GM12878 (cell line): ENCODE measurements at regions not wholly inside any gene's neighbourhood (a gene's known extent, or its start where the extent isn't known, plus 50 kb on each side); places are given as distances from the start of the nearest gene placed in this dataset.

ENCODE experiments used
- ATAC-seq: fragments of 200-7000 bp; cut with Tn5 transposase; 3 replicates; pipeline ENCODE4 v1.9.1; 2020; ENCODE audit warnings: mild to moderate bottlenecking, moderate library complexity
- BruUV-seq: library from RNA; stranded (reverse); fragments of 400-500 nt; replicated peaks from 2 replicates; lab custom pipeline; 2021; lab: Mats Ljungman, UMichigan
- CTCF ChIA-PET: fragments of 300-600 bp; sonication (Branson Sonifier 250); formaldehyde crosslinking; extraction: SDS; loops from one replicate; lab custom pipeline; 2021; ENCODE audit warnings: inconsistent platforms; lab: Yijun Ruan, JAX
- POLR2A ChIA-PET: fragments of 350-600 bp; formaldehyde crosslinking; extraction: SDS; loops from one replicate; lab custom pipeline; 2021; ENCODE audit warnings: inconsistent platforms; lab: Charles Lee
- RAD21 ChIA-PET: fragments of 300-600 bp; sonication (Branson Sonifier 250); formaldehyde crosslinking; loops from one replicate; lab custom pipeline; 2023; ENCODE audit warnings: antibody characterized with exemption; ENCODE audit not compliant: unreplicated experiment; lab: Charles Lee
- SMC1A ChIA-PET: fragments of 300-600 bp; sonication (Branson Sonifier 250); formaldehyde crosslinking; loops from one replicate; lab custom pipeline; 2023; ENCODE audit not compliant: unreplicated experiment, uncharacterized antibody; lab: Charles Lee
- DNase-seq: peaks from one replicate; pipeline ENCODE4 v3.0.0-alpha.2; 2011; ENCODE audit warnings: low read depth, low spot score
- FAIRE-seq: peaks from 3 replicates; lab custom pipeline; 2011; peaks lifted over from hg19 to GRCh38; lab: Jason Lieb, UNC
- H2AFZ ChIP-seq: 2 replicates; pipeline ENCODE4 v1.6.0; 2011; ENCODE audit warnings: low read depth, low read length, control low read depth; ENCODE audit not compliant: control insufficient read depth
- H3K27ac ChIP-seq: 2 replicates; pipeline ENCODE4 v1.5.1; 2011; ENCODE audit warnings: control low read depth; ENCODE audit not compliant: control insufficient read depth, insufficient read depth
- H3K27me3 ChIP-seq, 2 experiments: replicated peaks in 1 of 2; 2 replicates each; pipeline versions ENCODE4 v1.6.0 to v1.6.1; 2011; ENCODE audit warnings: low read length in 1 of 2; ENCODE audit not compliant: control insufficient read depth in 2 of 2, insufficient read depth in 2 of 2
- H3K36me3 ChIP-seq, 2 experiments: 2 replicates each; pipeline ENCODE4 v1.5.1; 2011; ENCODE audit warnings: low read length in 1 of 2; ENCODE audit not compliant: control insufficient read depth in 2 of 2, insufficient read depth in 2 of 2
- H3K4me1 ChIP-seq: 2 replicates; pipeline ENCODE4 v1.6.1; 2011; ENCODE audit warnings: mild to moderate bottlenecking, low read length, moderate library complexity, mixed read lengths; ENCODE audit not compliant: control insufficient read depth, insufficient read depth
- H3K4me2 ChIP-seq: 2 replicates; pipeline ENCODE4 v1.6.0; 2011; ENCODE audit warnings: control low read depth; ENCODE audit not compliant: control insufficient read depth, insufficient read depth
- H3K4me3 ChIP-seq: fragments of 200-600 bp; sonication (generic); 2 replicates; pipeline ENCODE4 v1.5.1; 2016
- H3K79me2 ChIP-seq: 2 replicates; pipeline ENCODE4 v1.6.0; 2011; ENCODE audit warnings: low read length; ENCODE audit not compliant: control insufficient read depth, insufficient read depth
- H3K9ac ChIP-seq: 2 replicates; pipeline ENCODE4 v1.8.0; 2011; ENCODE audit warnings: low read length, control low read depth, mixed read lengths; ENCODE audit not compliant: control insufficient read depth, insufficient read depth
- H3K9me3 ChIP-seq: replicated peaks from 3 replicates; pipeline ENCODE4 v1.5.1; 2011; ENCODE audit warnings: mild to moderate bottlenecking, low read length; ENCODE audit not compliant: control insufficient read depth, insufficient read depth
- H4K20me1 ChIP-seq: 2 replicates; pipeline ENCODE4 v1.6.0; 2011; ENCODE audit not compliant: control insufficient read depth, insufficient read depth
- CBX5 ChIP-seq: sonication (generic); IDR thresholded peaks from 2 replicates; pipeline ENCODE4 v1.6.1; 2016; ENCODE audit warnings: low read depth, moderate library complexity, mild to moderate bottlenecking, inconsistent platforms
- CEBPZ ChIP-seq: fragments of 150-350 bp; IDR thresholded peaks from 2 replicates; pipeline ENCODE4 v1.6.1; 2016; ENCODE audit warnings: low read depth, low read length
- FOXK2 ChIP-seq: fragments of 450-650 bp; IDR thresholded peaks from 2 replicates; pipeline ENCODE4 v1.6.1; 2017; ENCODE audit warnings: mild to moderate bottlenecking, moderate library complexity
- IRF3 ChIP-seq: fragments of 450-650 bp; IDR thresholded peaks from 2 replicates; pipeline ENCODE4 v1.6.1; 2014; ENCODE audit warnings: mild to moderate bottlenecking
- IRF5 ChIP-seq: fragments of 450-650 bp; IDR thresholded peaks from 2 replicates; pipeline ENCODE4 v1.6.1; 2017; ENCODE audit warnings: borderline replicate concordance
- MYB ChIP-seq: fragments of 150-350 bp; IDR thresholded peaks from 2 replicates; pipeline ENCODE4 v1.6.1; 2014; ENCODE audit warnings: mild to moderate bottlenecking, low read depth, low read length, borderline replicate concordance
- RAD21 ChIP-seq: IDR thresholded peaks from 2 replicates; pipeline ENCODE4 v1.6.1; 2011; ENCODE audit warnings: mild to moderate bottlenecking, low read depth, low read length, moderate library complexity; ENCODE audit not compliant: insufficient read depth
- SMAD5 ChIP-seq: IDR thresholded peaks from 2 replicates; pipeline ENCODE4 v1.6.1; 2016; ENCODE audit warnings: antibody characterized with exemption, low read depth
- SMARCA5 ChIP-seq: fragments of 450-650 bp; IDR thresholded peaks from 2 replicates; pipeline ENCODE4 v1.6.1; 2017; ENCODE audit warnings: mild to moderate bottlenecking
- TCF12 ChIP-seq: IDR thresholded peaks from 2 replicates; pipeline ENCODE4 v1.6.1; 2011; ENCODE audit warnings: low read depth, mild to moderate bottlenecking, low read length
- WRNIP1 ChIP-seq: IDR thresholded peaks from 2 replicates; pipeline ENCODE4 v1.6.1; 2011; ENCODE audit warnings: low read depth, low read length, improper control_type of control experiment, borderline replicate concordance
- YY1 ChIP-seq: IDR thresholded peaks from 2 replicates; pipeline ENCODE4 v1.6.1; 2011; ENCODE audit warnings: low read depth, mild to moderate bottlenecking, low read length
- ZBED1 ChIP-seq: IDR thresholded peaks from 2 replicates; pipeline ENCODE4 v1.6.1; 2016; ENCODE audit warnings: borderline replicate concordance
- ZNF207 ChIP-seq: fragments of 450-650 bp; IDR thresholded peaks from 2 replicates; pipeline ENCODE4 v1.6.1; 2014; ENCODE audit warnings: antibody characterized with exemption, mild to moderate bottlenecking, borderline replicate concordance
- ZNF384 ChIP-seq: IDR thresholded peaks from 2 replicates; pipeline ENCODE4 v1.6.1; 2012; ENCODE audit warnings: low read depth, mild to moderate bottlenecking, low read length, improper control_type of control experiment, borderline replicate concordance
- WGBS: methylation state at CpG from one replicate; pipeline ENCODE4 v1.1.6; 2016; ENCODE audit warnings: low lambda C conversion rate; ENCODE audit not compliant: insufficient replicate concordance, insufficient coverage; ENCODE audit errors: missing lambda C conversion rate; 5-methylcytosine and 5-hydroxymethylcytosine counted together
- in situ Hi-C: fragments of 300-500 bp; cut with MboI; formaldehyde crosslinking; loops from 9 replicates; pipeline ENCODE4 v1.14.3; 2018; ENCODE audit warnings: mixed read lengths
- intact Hi-C: fragments of 100-400 bp; cut with micrococcal nuclease; formaldehyde crosslinking; loops from one replicate; pipeline ENCODE4 v1.14.2; 2022; ENCODE audit not compliant: unreplicated experiment

GRCh38 chr18:44602380-44602779 is 78.3 kb upstream of the SETBP1 start:
- in situ Hi-C loops: no loop called here
- H3K4me3 ChIP-seq: no peak overlapping the region
- H3K27me3 ChIP-seq: no peaks in the 10 kb centered on the region; a peak in 1 of 4 replicates
- ChIA-PET CTCF (interaction anchor here (0.7 to 1.1 kb wide), 3 partner anchors 8 to 272 kb away, joined by 3 to 5 read pairs (median 3); no protein-coding TSS in a partner anchor), SMC1A (no interaction called here), RAD21 (no interaction called here), POLR2A (no interaction called here)
- no peak overlapping the region for H3K9ac ChIP-seq
- no peak overlapping the region for H3K27ac ChIP-seq
- H3K4me2 ChIP-seq: no peak overlapping the region
- no TSS peak for BruUV-seq
- DNase-seq (no peak), ATAC-seq (no peak), FAIRE-seq (no peak)
- no peaks in the 10 kb centered on the region for H3K9me3 ChIP-seq
- TF ChIP-seq CEBPZ (no peak), TCF12 (no peak), WRNIP1 (no peak), ZBED1 (no peak), SMAD5 (no peak), IRF5 (no peak), YY1 (no peak), IRF3 (no peak), FOXK2 (no peak), SMARCA5 (no peak), RAD21 (no peak), ZNF207 (no peak), CBX5 (no peak), MYB (no peak), ZNF384 (no peak)
- no peaks in the 10 kb centered on the region for H3K36me3 ChIP-seq
- intact Hi-C loops: no loop called here
- WGBS: 52% methylated on average over 2 of the region's 2 CpGs
- H3K79me2 ChIP-seq: no peaks in the 10 kb centered on the region
- no peaks in the 10 kb centered on the region for H4K20me1 ChIP-seq
- no peak overlapping the region for H2AFZ ChIP-seq
- H3K4me1 ChIP-seq: no peaks in the 10 kb centered on the region
